GM12873 (cell line): ENCODE measurements at regions not wholly inside any gene's neighbourhood (a gene's known extent, or its start where the extent isn't known, plus 50 kb on each side); places are given as distances from the start of the nearest gene placed in this dataset.

Source experiments
- TF ChIP-seq, protein P1 (sequence below): IDR thresholded peaks from 2 replicates; pipeline ENCODE4 v1.5.1; 2012; ENCODE audit warnings: low read depth, mild to moderate bottlenecking, moderate library complexity, low read length, control low read depth; ENCODE audit not compliant: insufficient read depth; ENCODE audit errors: missing control alignments

DNA sequence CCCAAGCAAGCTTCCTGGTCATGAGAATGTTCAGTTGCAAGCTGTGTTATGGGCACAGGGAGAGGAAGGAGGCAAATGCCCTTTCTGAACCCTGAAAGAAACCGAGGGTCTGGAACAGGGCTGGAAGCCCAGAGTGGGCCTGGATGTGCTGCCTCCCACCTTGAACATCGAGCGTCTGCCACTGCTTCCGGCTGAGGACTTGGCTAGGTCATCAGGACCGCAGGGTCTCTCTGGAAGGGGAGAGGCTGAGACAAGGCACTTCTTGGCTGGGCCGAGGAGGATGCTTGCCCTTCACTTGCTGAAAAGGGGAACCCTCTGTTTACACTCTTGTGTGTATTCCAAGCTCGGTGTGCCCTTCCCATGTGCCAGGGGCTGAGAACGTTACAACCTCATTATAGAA lies 168.0 kb upstream of the C1orf174 start:
- TF ChIP-seq, protein P1, sequence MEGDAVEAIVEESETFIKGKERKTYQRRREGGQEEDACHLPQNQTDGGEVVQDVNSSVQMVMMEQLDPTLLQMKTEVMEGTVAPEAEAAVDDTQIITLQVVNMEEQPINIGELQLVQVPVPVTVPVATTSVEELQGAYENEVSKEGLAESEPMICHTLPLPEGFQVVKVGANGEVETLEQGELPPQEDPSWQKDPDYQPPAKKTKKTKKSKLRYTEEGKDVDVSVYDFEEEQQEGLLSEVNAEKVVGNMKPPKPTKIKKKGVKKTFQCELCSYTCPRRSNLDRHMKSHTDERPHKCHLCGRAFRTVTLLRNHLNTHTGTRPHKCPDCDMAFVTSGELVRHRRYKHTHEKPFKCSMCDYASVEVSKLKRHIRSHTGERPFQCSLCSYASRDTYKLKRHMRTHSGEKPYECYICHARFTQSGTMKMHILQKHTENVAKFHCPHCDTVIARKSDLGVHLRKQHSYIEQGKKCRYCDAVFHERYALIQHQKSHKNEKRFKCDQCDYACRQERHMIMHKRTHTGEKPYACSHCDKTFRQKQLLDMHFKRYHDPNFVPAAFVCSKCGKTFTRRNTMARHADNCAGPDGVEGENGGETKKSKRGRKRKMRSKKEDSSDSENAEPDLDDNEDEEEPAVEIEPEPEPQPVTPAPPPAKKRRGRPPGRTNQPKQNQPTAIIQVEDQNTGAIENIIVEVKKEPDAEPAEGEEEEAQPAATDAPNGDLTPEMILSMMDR = no peak

DNA sequence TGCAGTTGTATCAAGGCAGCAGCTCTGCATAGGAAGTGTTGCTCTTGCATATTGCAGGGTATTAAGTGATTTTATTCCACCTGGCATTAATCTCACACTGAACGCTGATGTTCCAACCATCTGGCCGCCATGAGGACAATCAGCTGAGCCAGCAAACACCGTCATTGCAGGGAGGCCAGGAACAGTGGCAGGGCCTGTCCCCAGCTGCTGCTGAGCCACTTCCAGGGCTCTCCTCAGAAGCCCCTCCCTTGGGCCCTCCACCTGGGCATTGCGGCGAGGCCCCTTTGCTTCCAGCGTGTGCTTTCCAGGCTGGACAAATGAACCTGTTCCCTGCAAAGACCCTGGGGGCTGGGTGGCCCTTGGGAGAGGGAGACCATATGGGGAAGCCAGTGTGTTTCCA lies 171.6 kb upstream of the C1orf174 start:
- TF ChIP-seq, protein P1 = no peak

DNA sequence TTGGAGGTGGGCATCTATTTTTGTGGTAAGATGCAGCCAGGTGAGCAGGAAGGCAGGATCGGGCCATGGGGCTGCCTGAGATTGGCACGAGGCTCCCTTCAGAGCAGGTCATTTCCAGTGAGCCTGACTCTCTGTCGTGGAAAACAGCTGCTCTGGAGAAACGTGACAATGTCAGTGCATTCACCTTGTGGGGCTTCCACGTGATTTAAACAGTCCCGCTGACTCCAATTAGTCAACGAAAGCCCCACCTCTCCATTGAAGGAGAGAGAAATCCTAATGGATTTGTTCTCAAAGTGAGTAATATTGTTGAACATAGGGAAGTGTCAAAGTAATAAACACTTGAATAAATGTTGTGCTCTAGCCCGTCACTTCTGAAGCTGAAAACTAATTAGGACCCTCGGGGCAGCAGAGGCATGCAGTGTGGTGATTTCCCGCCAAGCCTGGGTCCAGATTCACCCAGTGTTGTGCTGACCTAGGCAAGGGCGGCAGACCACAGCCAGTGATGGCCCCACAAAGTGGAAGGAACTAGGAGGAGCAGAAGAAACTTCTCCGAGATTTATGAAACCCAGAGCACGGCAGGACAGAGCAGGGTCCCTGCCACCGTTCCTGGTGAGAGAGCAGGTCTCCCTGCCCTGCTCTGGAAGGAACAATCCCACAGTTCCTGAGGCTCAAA lies 172.5 kb upstream of the C1orf174 start:
- TF ChIP-seq, protein P1 = no peak

DNA sequence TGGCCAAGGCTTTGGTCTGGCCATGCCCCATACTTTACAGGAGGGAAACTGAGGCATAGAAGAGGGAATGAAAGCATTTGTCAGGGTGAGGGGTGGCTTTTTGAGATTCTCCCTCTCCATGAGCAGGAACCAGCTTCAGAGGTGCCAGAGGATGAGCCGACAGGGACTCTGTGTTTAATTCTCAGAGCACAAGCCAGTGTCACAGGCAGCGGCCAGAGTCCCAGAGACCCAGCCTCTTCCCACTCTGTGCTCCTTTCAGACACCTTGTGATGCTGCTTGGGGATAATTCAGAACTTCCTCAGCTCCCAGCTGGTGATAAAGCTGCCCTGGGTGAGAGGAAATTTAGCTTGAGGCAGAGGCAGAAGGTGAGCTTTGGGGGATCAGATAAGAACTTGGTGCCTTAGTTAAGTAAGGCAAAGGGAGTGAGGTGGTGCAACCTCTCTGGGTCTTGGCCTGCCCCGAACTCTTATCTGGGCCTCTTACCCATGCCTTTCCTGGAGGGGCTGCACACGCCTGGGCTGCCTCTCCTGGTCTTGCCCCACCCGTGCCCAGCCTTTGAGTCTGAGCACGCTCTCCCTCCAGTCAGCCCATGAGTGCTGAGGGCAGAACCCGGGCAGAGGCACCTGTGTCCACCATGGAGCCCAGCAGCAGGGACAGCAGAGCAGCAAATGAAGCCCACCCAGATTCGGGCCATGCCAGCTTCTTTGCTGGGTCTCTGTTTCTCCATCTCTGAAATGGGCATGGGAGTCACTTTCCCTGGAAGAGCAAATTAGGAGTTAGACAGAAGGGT lies 175.6 kb upstream of the C1orf174 start:
- TF ChIP-seq, protein P1 = no peak

DNA sequence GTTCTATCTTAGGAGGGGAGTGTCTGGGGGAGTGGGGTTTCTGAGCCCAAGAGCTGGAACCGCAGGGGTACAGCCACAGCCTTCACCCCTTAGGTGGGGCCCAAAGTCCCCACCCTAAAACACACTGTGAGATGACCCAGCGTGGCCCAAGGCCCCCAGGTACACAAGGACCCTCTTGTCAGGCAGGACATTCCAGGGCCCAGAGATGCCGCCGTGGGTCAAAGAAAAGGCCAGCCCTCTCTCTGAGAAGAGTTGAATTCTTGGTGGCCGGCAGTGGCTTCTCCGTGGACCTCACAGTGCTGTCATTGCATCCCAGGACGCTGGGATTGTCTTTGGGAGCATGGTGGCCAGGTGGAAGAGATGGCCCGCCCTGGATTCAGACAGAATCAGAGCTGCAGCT lies 176.3 kb upstream of the C1orf174 start:
- TF ChIP-seq, protein P1 = no peak

DNA sequence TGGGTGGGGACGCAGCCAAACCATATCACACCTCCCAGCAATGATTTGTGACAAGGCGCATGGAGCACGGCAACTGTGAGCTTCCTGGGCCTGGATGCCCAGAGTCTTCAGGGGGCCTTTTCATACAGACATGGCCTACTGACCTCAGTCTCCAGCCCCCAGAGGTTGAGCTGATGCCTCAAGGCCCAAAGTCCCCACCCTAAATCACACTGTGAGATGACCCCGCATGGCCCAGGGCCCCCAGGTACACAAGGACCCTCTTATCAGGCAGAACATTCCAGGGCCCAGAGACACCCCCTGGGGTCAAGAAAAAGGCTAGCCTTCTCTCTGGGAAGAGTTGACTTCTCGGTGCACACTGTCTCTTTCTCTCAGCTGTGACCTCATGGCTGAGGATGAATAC lies 179.7 kb upstream of the C1orf174 start:
- TF ChIP-seq, protein P1 = no peak

DNA sequence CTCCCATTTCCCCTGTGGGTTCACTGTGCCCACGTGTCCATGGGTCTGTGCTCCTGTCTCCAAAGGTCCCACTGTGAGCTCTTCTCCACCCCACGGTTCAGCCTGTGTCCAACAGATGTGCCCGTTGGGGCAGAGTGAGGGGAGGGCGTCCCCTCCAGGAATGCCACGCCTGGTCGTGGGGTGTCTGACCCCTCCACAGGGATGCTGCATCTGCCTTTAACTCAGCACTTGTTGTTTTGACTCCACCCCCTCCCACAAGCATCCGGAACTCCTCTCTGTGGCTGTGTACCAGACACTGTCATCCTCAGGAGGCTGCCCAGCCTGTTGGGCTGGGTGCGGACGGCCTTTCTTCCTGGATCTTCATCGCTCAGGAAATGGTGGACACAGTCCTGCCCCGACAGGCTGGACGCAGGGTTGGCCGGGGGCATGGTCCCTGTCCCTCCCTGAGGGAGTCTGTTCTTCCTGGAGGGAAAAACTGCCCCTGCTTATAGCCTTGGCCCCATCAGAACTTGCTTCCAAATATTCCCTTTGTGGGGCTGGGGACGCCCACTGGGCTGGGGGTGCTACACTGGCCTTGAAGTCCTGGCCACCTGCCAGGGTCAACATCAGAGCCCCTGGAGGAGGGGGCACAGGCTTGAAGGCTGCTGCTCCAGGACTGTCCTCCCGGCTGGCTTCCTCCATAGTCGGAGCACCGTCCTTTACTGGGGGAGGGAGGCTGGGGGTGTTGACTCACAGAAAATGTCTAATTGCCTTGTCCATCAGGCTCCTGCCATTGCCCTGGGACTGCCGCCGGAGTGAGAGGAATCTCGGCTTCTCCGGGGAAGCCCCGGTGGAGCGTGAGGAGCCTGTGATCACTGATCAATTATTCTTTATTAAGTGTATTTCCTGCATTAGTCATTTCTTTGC lies 182.0 kb upstream of the C1orf174 start:
- TF ChIP-seq, protein P1 = no peak
